ENCODE measurements at regions not wholly inside any gene's neighbourhood (a gene's known extent, or its start where the extent isn't known, plus 50 kb on each side); places are given as distances from the start of the nearest gene placed in this dataset.
"Not testable (repeated sequence)": the region's sequence is repeated elsewhere in the genome, so short reads cannot be mapped to it uniquely, and the experiment has no call there.

DNA sequence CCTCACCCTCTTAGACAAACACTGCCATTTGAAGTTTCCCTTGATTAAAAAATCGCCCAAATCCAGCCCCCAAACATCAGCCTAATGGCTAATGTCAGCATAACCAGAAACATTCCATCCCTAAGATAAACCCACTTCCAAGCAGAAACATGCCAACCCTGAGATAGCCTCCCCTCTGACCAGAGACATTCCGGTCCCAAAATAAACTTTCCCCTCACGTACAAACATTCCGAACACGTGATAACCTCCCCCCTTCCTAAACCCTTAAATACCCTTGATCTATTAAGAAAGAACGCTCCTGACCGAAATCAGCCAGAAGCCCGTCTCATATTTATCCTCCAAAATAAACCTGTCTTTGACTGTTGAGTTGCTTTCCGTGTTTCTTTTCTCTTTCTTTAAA, 237.2 kb downstream of the ASMT start:
- DNase-seq (ENCODE audit: low spot score) = no peak

DNA sequence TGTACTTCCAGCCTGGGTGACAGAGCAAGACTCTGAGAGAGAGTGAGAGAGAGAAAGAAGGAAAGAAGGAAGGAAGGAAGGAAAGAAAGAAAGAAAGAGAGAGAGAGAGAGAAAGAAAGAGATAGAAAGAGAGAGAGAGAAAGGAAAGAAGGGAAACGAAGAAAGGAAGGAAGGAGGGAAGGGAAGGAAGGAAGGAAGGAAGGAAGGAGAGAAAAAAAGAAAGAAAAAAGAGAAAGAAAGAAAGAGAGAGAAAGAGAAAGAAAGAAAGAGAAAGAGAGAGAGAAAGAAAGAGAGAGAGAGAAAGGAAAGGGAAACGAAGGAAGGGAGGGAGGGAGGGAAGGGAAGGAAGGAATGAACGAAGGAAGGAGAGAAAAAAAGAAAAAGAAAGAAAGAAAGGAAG, 238.6 kb downstream of the ASMT start:
- DNase-seq (ENCODE audit: low spot score) = no peak

DNA sequence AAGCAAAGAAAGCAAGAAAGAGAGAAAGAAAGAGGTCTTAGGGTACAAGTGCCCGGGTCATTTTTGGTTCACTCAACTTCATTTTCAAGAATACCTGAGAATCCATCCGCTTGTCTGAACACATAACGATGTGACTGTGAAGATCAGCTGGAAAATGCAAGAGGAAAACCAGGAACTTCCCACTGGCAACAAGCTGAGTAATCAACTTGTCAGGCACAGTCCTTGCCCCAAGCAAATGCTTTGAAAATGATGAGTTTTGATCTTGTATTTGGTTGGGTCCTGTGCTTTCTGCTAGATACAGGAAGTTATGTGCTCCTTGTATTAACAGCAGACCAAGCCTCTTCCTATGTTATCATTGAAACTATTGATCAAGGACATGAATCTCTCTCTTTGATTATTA, 239.1 kb downstream of the ASMT start:
- DNase-seq (ENCODE audit: low spot score) = no peak

DNA sequence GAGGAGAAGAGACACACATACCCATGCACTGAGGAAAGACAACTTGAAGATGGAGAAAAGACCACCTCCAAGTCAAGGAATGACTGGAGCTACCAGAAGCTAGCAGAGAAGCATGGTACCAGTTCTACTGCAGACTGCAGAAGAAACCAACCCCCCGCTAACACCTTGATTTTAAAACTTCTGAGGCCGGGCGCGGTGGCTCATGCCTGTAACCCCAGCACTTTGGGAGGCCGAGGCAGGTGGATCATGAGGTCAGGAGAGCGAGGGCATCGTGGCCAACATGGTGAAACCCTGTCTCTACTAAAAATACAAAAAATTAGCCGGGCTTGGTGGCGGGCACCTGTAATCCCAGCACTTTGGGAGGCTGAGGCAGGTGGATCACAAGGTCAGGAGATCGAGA, 240.0 kb downstream of the ASMT start:
- not testable (repeated sequence) for DNase-seq (ENCODE audit: low spot score)

DNA sequence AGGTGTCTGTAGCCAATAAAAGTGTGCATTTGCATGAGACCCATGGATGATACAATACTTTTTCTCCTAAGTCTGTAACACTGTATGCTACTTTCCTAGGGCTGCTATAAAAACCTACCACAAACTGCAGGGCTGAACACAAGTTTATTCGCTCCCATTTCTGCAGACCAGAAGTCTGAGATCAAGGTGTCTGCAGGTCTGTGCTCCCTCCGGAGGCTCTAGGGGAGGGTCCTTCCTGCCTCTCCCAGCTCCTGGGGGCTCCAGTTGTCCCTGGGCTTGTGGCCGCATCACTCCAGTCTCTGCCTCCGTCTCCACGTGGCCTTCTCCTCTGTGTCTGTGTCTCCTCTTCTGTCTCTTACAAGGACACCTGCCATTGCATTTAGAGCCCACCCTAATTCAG, 244.4 kb downstream of the ASMT start:
- not testable (repeated sequence) for DNase-seq (ENCODE audit: low spot score)

DNA sequence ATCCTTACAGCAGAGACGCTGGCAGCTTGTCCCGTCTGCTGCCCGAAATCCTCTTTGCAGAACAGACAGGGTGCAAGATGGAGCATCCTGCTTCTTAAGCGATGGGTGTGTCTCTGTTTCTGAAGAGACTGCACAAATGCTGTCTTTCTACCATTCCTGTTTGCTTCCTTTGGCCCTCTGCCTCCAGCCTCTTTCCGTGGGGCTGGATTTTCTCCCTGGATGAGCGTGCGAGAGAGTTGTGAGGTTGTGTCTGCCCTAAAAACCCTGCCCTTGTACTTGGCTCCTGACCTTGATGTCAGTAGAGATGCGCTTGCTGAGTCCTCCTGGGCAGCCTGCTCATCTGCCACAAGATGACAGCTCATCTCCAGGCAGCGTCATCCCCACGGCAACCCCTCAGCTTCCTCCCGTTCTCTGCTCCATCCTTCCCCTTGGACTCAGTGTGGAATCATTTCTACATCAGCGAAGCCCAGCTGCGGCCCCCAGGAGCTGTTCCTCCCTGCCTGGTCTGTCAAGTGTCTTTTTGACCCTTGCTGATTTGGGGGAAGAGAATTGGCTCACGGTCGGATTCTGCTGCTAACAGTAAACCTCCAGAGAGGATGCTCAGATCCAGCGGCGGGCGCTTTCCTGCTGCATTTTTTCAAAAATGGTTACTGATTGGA, 246.2 kb downstream of the ASMT start:
- DNase-seq (ENCODE audit: low spot score) = no peak

DNA sequence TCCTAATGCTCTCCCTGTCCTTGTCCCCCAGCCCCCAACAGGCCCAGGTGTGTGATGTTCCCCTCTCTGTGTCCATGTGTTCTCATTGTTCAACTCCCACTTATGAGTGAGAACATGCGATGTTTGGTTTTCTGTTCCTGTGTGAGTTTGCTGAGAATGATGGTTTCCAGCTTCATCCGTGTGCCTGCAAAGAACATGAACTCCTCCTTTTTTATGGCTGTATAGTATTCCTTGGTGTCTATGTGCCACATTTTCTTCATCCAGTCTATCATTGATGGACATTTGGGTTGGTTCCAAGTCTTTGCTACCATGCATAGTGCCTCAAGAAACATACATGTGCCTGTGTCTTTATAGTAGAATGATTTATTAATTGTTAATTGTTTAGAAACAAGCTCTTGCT, 249.1 kb downstream of the ASMT start:
- DNase-seq (ENCODE audit: low spot score) = not testable (repeated sequence)

DNA sequence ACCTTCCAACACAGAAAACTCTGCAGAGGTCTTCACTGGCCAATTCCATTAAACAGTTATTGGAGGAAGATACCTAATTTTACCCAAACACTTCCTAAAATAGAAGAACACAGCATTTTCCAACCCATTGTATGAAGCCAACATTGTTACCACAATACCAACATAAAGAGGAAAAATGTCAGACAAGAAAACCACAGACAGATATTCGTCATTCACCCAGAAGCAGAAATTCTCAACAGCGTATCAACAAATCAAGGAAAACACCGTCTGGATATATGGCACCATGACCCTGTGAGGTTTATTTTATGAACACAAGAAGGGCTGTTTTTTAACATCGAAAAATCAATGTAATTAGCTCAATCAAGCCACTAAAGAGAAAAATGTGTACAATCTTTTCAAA, 255.6 kb downstream of the ASMT start:
- DNase-seq (ENCODE audit: low spot score) = no peak

DNA sequence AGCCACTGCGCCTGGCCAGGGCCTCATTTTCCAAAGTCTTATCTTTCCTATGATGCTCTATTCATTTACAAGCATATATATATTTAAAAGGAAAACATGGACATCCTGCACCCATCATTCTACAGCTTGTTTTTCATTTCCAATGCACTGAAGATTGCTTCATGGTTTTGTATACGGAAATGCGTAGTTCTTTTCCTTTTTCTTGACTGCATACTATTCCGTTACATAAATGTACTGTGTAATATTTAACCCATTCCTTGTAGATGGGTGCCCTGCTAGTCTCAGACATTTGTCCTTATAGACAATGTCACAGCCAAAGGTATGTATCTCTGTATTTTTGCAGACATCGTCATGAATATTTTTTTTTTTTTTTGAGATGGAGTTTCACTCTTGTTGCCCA, 257.0 kb downstream of the ASMT start:
- no peak for DNase-seq (ENCODE audit: low spot score)

DNA sequence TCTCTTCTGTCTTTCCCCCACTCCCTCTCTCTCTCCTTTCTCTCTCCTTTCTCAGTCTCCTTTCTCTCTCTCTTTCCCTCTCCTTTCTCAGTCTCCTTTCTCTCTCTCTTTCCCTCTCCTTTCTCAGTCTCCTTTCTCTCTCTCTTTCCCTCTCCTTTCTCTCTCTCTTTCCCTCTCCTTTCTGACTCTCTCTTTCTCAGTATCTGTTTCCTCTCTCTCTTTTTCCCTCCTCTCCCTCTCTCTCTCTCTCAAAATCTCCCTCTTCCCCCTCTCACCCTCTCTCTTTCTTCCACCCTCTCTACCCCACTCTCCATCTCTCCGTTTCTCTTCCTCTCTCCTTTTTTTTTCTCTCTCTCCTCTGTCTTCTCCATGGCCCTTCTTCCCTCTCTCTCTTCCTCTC, 258.8 kb downstream of the ASMT start:
- DNase-seq (ENCODE audit: low spot score) = no peak

DNA sequence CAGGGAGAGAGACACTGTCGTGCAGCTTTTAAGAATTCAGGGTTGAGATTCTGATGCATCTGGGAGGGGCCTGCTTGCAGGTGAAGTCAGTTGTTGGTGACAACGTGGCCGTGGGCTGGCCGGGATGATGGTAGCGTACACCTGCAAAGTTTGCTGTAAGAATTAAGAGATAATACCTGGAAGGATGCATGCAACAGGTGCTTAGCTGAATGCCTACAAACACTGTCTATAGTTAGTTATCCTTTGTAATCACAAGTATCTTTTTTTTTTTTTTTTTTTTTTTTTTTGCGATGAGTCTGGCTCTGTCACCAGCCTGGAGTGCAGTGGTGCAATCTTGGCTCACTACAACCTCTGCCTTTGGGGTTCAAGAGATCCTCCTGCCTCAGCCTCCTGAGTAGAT, 259.6 kb downstream of the ASMT start:
- no peak for DNase-seq (ENCODE audit: low spot score)

DNA sequence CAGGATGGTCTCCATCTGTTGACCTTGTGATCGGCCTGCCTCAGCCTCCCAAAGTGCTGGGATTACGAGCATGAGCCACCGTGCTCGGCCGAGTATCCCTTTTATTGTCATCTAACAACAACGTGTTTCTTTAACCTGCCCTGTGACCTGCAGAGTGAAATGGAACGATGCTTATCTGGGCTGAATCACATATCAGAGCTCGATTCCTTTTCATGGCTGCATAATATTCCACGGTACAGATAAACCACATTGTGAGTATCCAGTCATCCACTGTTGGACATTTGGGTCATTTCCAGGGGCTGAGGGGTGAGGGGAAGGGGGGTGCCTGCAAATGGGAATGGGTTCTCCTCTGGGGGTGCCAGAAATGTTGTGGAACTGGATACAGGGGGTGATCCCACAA, 260.0 kb downstream of the ASMT start:
- DNase-seq (ENCODE audit: low spot score) = no peak

DNA sequence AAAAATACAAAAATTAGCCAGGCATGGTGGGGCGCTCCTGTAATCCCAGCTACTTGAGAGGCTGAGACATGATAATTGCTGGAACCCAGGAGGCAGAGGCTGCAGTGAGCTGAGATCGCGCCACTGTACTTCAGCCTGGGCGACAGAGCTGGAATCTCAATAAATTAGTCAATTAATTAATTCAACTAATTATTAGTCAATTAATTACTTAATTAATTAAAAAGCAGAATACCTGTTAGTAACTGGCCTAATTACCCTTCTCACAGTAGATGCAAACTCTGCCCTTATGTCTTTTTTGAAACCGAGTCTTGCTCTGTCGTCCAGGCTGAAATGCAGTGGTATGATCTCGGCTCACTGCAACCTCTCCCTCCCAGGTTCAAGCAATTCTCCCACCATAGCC, 261.2 kb downstream of the ASMT start:
- DNase-seq (ENCODE audit: low spot score) = no peak

DNA sequence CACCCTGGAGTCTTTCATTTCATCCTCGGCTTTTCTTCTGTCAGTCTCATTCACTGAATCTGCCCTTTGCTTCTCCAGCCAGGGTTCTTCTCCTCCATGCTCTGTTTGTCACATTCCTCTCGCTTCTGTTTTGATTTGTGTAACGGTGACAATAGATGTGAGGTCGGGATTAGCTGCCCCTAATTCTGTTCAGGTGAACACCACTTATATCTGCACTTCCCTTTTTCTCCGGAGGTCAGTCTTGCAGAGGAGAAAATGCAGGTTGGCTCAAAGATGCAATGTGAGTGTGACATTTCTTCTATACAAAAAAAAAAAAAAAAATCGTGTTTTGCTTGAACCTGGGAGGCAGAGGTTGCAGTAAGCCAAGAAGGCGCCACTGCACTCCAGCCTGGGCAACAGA, 262.9 kb downstream of the ASMT start:
- no peak for DNase-seq (ENCODE audit: low spot score)

DNA sequence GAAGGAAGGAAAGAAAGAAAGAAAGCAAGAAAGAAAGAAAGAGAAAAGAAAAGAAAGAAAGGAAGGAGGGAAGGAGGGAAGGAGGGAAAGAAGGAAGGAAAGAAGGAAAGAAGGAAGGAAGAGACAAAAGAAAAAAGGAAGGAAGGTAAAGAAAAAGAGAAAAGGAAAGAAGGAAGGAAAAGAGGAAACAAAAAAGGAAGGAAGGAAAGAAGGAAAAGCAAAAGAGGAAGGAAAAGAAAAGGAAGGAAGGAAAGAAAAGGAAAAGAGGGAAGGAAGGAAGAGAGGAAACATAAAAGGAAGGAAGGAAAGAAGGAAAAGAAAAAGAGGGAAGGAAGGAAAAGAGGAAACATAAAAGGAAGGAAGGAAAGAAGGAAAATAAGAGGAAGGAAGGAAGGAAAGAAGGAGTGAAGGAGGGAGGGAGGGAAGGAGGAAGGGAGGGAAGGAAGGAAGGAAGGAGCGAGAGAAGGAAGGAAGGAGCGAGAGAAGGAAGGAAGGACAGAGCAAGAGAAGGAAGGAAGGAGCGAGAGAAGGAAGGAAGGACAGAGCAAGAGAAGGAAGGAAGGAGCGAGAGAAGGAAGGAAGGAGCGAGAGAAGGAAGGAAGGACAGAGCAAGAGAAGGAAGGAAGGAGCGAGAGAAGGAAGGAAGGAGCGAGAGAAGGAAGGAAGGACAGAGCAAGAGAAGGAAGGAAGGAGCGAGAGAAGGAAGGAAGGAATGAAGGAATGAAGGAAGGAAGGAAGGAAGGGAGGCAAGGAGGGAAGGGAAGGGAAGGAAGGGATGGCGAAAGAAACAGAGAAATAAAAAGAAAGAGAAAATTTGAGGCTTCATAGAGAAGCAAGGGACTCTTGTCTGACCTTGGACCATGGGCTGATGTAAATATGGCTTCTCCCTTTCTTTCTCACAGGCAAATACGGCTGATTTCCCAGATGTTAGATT, 266.3 kb downstream of the ASMT start:
- not testable (repeated sequence) for DNase-seq (ENCODE audit: low spot score)

DNA sequence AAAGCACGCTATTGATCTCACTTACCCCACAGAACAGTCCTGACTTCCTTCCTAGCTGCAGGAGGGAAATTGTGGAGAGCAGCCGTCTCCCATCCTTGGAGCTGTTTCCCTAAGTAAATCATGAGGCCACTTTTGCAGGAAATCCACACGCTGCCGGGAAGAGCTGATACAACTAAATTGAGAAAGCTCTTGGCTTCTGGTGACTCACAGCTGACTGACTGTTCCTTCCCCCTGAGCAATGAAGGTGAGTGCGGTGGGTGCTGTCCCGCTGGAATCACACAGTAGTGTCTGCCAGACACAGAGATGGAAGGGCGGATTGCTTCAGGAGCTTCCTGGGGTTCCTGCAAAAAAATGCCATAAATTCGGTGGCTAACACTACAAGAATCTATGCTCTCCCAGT, 268.9 kb downstream of the ASMT start:
- no peak for DNase-seq (ENCODE audit: low spot score)

DNA sequence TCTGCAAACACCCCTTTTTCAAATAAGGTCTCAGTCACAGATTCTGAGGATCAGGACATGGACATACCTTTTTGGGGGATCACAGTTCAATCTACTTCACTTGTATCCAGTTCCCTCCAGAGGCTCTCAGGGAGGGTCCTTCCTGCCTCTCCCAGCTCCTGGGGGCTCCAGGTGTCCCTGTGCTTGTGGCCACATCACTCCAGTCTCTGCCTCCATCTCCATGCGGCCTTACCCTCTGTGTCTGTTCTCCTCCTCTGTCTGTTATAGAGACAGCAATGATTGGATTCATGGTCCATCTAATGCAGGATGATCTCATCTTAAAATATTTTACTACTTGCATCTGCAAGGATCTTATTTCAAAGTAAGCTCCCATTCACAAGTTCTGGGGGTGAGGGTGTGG, 269.6 kb downstream of the ASMT start:
- no peak for DNase-seq (ENCODE audit: low spot score)

DNA sequence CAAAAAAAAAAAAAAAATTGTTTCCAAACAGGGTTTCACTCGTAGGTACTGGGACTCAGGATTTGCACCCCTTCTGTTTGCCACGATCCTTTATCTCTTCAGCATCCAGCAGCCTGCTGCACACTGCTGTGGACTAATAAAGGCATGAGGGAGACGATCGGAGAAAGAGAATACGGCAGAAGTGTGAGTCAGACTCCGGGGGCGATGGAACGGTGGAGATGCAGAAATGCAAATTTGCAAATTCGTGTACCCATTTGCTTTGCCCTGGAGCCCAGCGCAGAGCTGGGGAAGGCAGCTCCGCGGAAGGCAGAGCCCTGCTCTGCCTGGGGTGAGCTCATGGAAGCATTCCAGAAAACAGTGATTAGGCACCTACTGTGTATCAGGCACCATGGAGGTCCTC, 270.3 kb downstream of the ASMT start:
- DNase-seq (ENCODE audit: low spot score) = no peak

DNA sequence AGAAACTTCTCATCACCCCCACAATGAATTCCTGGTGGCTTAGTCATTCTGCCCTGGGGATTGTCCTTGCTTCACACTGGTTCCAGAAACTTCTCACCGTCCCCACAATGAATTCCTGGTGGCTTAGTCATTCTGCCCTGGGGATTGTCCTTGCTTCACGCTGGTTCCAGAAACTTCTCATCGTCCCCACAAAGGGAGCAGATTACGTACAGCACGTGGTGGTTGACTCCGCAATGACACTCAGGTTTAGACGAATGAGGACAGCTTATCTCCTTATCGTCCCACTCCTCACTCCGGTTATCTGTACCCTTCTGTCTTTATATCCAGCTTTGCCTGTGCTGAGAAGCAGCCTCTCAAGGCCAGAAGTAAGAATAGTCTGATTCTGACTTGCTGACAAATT, 273.4 kb downstream of the ASMT start:
- DNase-seq (ENCODE audit: low spot score) = not testable (repeated sequence)

DNA sequence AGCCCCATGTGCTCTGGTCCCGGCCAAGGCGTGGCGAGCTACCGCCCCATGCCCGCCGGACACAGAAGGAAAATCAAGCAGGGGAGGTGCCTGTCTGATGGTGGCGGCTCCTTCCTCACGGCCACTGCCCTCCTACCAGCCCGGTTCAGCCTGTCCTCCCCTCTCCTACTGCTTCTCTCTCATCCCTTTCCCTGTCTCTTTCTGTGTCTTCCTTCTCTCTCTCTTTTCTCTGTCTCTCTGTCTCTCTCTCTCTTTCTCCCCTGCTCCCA, 279.1 kb downstream of the ASMT start:
- no peak for DNase-seq (ENCODE audit: low spot score)

DNA sequence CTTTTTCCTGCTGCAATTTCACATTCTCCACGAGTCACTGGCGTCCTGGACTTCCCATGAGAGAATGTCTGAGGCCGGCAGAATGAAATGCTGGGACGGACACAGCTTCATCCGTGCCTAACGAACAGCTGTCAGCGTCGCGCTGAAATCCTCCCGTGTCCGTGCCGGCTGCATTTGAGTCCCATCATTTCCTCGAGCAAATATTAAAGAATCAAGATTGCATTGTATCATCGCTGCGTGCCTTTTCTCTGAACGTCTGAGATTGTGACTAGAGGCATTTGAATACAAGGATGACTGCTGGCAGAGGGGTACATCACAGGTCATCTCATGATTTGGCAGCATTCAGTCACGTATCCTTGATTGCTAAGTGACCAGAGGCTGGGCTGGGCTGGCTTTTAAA, 279.9 kb downstream of the ASMT start:
- no peak for DNase-seq (ENCODE audit: low spot score)

DNA sequence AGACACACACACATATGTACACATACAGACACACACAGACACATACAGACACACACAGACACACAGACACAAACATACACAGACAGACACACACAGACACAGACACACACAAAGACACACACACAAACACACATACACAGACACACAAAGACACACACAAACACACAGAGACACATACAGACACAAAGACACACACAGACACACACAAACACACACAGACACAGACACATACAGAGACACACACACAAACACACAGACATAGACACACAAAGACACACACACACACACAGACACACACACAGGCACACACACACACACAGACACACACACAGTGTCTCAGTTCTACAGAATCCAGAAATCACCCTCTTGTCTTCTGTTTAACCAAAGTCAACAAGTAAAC, 280.7 kb downstream of the ASMT start:
- no peak for DNase-seq (ENCODE audit: low spot score)

DNA sequence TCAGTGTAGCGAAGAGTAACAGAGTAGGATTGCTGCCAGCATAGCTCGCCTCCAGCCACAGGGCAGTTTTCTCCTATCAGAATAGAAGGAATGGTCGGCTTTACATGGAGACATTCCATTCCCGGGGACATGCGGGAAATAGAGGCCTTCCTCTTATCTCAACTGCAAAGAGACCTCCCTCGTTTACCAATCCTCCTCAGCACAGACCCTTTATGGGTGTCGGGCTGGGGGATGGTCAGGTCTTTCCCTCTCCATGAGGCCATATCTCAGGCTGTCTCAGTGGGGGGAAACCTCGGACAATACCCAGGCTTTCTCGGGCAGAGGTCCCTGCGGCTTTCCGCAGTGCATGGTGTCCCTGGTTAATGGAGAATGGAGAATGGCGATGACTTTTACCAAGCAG, 285.0 kb downstream of the ASMT start:
- DNase-seq (ENCODE audit: low spot score) = no peak

DNA sequence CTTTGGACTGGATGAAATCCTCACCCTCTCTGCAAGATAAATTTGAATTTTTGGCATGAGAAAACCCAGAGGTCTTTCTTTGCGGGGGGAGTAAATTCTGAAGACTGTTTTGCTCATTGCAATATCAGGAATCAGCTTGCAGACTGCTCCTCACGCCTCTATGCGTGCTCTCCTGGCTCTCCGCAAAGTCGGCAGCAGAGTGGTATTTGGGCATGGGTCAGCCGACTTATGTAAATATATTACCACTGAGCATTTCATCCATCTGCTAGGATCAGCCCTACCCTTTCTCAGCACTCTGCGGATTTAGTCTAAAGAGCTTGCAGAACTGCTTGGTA, 288.0 kb downstream of the ASMT start:
- no peak for DNase-seq (ENCODE audit: low spot score)
